Endothelial cell of umbilical vein (primary cell): ENCODE measurements at regions not wholly inside any gene's neighbourhood (a gene's known extent, or its start where the extent isn't known, plus 50 kb on each side); places are given as distances from the start of the nearest gene placed in this dataset.

Source experiments
- EZH2 ChIP-seq: IDR thresholded peaks from 2 replicates; pipeline ENCODE4 v1.6.1; 2012; ENCODE audit warnings: borderline replicate concordance, low read depth, mild to moderate bottlenecking, moderate library complexity, low read length, inconsistent platforms; ENCODE audit not compliant: severe bottlenecking
- MYC ChIP-seq: IDR thresholded peaks from one replicate; pipeline ENCODE4 v1.6.1; 2011; ENCODE audit warnings: mild to moderate bottlenecking, low read depth, low read length
- POLR2A ChIP-seq: IDR thresholded peaks from 2 replicates; pipeline ENCODE4 v1.6.1; 2012; ENCODE audit warnings: low read depth, mild to moderate bottlenecking, control low read depth, low read length
- POLR2AphosphoS5 ChIP-seq: IDR thresholded peaks from 2 replicates; pipeline ENCODE4 v1.6.1; 2012; ENCODE audit warnings: low read depth, mild to moderate bottlenecking, control low read depth, low read length, moderate library complexity; ENCODE audit not compliant: insufficient read depth
- TF ChIP-seq, protein P1 (sequence below), 2 donors: IDR thresholded peaks; 1 replicate in 1 of 2; 2 replicates in 1 of 2; pipeline ENCODE4 v1.5.1; 2011; ENCODE audit warnings: low read length in 2 of 2, mild to moderate bottlenecking in 2 of 2, moderate library complexity in 2 of 2, control low read depth in 1 of 2, inconsistent platforms in 1 of 2, low read depth in 1 of 2; ENCODE audit not compliant: insufficient read depth in 1 of 2; ENCODE audit errors: extremely low read depth in 1 of 2

DNA sequence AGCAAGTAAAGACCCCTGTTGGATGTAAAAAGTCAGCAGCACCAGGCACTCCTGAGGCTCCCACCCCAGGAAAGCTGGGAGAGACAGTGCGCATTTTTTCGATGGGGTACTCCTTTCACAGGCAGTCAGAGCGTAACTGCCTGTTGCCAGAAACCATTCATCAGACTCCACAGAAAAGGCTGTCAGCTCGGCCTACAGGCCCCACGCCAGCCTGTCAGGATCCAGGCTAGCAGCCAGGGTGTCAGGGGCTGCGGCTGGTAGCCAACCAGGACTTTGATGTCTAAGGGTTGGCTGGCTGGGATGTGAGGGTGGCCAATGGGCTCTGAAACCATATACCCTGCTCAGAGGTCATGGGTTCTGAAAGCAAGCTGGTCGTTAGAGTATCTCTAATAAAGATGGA lies 164.5 kb downstream of the WNT5A start:
- TF ChIP-seq MYC (no peak), EZH2 (no peak), POLR2A (no peak), POLR2AphosphoS5 (no peak)
- TF ChIP-seq, protein P1, sequence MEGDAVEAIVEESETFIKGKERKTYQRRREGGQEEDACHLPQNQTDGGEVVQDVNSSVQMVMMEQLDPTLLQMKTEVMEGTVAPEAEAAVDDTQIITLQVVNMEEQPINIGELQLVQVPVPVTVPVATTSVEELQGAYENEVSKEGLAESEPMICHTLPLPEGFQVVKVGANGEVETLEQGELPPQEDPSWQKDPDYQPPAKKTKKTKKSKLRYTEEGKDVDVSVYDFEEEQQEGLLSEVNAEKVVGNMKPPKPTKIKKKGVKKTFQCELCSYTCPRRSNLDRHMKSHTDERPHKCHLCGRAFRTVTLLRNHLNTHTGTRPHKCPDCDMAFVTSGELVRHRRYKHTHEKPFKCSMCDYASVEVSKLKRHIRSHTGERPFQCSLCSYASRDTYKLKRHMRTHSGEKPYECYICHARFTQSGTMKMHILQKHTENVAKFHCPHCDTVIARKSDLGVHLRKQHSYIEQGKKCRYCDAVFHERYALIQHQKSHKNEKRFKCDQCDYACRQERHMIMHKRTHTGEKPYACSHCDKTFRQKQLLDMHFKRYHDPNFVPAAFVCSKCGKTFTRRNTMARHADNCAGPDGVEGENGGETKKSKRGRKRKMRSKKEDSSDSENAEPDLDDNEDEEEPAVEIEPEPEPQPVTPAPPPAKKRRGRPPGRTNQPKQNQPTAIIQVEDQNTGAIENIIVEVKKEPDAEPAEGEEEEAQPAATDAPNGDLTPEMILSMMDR (IDR thresholded peaks at IDR 0.05; ENCODE audit: extremely low read depth in 1 of 2, insufficient read depth in 1 of 2, low read depth in 1 of 2, low read length in 2 of 2), result no peak
